ENCODE measurements at regions not wholly inside any gene's neighbourhood (a gene's known extent, or its start where the extent isn't known, plus 50 kb on each side); places are given as distances from the start of the nearest gene placed in this dataset.

GRCh38 chr4:9716093-9716492, 65.3 kb upstream of the DRD5 start:
- TF ChIP-seq, protein P1, sequence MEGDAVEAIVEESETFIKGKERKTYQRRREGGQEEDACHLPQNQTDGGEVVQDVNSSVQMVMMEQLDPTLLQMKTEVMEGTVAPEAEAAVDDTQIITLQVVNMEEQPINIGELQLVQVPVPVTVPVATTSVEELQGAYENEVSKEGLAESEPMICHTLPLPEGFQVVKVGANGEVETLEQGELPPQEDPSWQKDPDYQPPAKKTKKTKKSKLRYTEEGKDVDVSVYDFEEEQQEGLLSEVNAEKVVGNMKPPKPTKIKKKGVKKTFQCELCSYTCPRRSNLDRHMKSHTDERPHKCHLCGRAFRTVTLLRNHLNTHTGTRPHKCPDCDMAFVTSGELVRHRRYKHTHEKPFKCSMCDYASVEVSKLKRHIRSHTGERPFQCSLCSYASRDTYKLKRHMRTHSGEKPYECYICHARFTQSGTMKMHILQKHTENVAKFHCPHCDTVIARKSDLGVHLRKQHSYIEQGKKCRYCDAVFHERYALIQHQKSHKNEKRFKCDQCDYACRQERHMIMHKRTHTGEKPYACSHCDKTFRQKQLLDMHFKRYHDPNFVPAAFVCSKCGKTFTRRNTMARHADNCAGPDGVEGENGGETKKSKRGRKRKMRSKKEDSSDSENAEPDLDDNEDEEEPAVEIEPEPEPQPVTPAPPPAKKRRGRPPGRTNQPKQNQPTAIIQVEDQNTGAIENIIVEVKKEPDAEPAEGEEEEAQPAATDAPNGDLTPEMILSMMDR (IDR thresholded peaks at IDR 0.05): no peak
- no peak for TF ChIP-seq SREBF2 (IDR thresholded peaks at IDR 0.05)
- TF ChIP-seq MAZ (IDR thresholded peaks at IDR 0.05; ENCODE audit: borderline replicate concordance, low read depth, low read length): no peak
- TF ChIP-seq HMGXB4 (CRISPR knock-in tag; IDR thresholded peaks at IDR 0.05; ENCODE audit: borderline replicate concordance): no peak
- TF ChIP-seq ZSCAN20 (CRISPR knock-in tag; IDR thresholded peaks at IDR 0.05): no peak
- TF ChIP-seq E2F6 (IDR thresholded peaks at IDR 0.05; ENCODE audit: borderline replicate concordance, low read depth): no peak
- TF ChIP-seq ZNF302 (CRISPR knock-in tag; IDR thresholded peaks at IDR 0.05): no peak
- TF ChIP-seq TP53 (CRISPR knock-in tag; IDR thresholded peaks at IDR 0.05): no peak
- no peak for TF ChIP-seq ZC3H11A (IDR thresholded peaks at IDR 0.05)
- TF ChIP-seq HDAC2 (IDR thresholded peaks at IDR 0.05): no peak
- no peak for TF ChIP-seq REST (IDR thresholded peaks at IDR 0.05)
- TF ChIP-seq MAFK (IDR thresholded peaks at IDR 0.05; ENCODE audit: partially characterized antibody): no peak
- TF ChIP-seq EP300 (IDR thresholded peaks at IDR 0.05): no peak

All from A549 (cell line).